Breast epithelium (tissue), 3 donors: ENCODE measurements at regions not wholly inside any gene's neighbourhood (a gene's known extent, or its start where the extent isn't known, plus 50 kb on each side); places are given as distances from the start of the nearest gene placed in this dataset.

Source experiments
- POLR2A ChIP-seq: fragments of 450-650 bp; IDR thresholded peaks from one replicate; pipeline ENCODE4 v1.6.1; 2016; ENCODE audit warnings: antibody characterized with exemption, mild to moderate bottlenecking, moderate library complexity
- POLR2AphosphoS5 ChIP-seq, 3 donors: sonication (generic); formaldehyde crosslinking; IDR thresholded peaks; one replicate each; pipeline ENCODE4 v1.6.1; 2017; ENCODE audit warnings: antibody characterized with exemption in 3 of 3
- TF ChIP-seq, protein P1 (sequence below), 3 donors: fragments of 450-650 bp; IDR thresholded peaks; one replicate each; pipeline ENCODE4 v1.5.1; 2016 to 2017; ENCODE audit warnings: antibody characterized with exemption in 3 of 3, mild to moderate bottlenecking in 3 of 3, moderate library complexity in 3 of 3

GRCh38 chr19:32189956-32190706 is 155.3 kb upstream of the ZNF507 start:
- TF ChIP-seq POLR2AphosphoS5 (IDR thresholded peaks at IDR 0.05) (no peak), POLR2A (no peak)
- TF ChIP-seq, protein P1, sequence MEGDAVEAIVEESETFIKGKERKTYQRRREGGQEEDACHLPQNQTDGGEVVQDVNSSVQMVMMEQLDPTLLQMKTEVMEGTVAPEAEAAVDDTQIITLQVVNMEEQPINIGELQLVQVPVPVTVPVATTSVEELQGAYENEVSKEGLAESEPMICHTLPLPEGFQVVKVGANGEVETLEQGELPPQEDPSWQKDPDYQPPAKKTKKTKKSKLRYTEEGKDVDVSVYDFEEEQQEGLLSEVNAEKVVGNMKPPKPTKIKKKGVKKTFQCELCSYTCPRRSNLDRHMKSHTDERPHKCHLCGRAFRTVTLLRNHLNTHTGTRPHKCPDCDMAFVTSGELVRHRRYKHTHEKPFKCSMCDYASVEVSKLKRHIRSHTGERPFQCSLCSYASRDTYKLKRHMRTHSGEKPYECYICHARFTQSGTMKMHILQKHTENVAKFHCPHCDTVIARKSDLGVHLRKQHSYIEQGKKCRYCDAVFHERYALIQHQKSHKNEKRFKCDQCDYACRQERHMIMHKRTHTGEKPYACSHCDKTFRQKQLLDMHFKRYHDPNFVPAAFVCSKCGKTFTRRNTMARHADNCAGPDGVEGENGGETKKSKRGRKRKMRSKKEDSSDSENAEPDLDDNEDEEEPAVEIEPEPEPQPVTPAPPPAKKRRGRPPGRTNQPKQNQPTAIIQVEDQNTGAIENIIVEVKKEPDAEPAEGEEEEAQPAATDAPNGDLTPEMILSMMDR (IDR thresholded peaks at IDR 0.05): no peak
